Glutamatergic neuron (in vitro differentiated cells): ENCODE measurements at regions not wholly inside any gene's neighbourhood (a gene's known extent, or its start where the extent isn't known, plus 50 kb on each side); places are given as distances from the start of the nearest gene placed in this dataset.

Experiments used
- DNase-seq: peaks from one replicate; pipeline ENCODE4 v3.0.0; 2022
- H3K27ac Mint-ChIP-seq: one replicate; pipeline ENCODE4 v1.8.0; 2020; ENCODE audit warnings: mild to moderate bottlenecking, mixed read lengths, inconsistent platforms; ENCODE audit not compliant: unreplicated experiment
- H3K27me3 Mint-ChIP-seq: one replicate; pipeline ENCODE4 v1.8.0; 2020; ENCODE audit warnings: mild to moderate bottlenecking, moderate library complexity, mixed read lengths, inconsistent platforms; ENCODE audit not compliant: unreplicated experiment
- H3K36me3 Mint-ChIP-seq: one replicate; pipeline ENCODE4 v1.8.0; 2020; ENCODE audit warnings: mild to moderate bottlenecking, mixed read lengths, inconsistent platforms; ENCODE audit not compliant: unreplicated experiment
- H3K4me1 Mint-ChIP-seq: one replicate; pipeline ENCODE4 v1.8.0; 2020; ENCODE audit warnings: mild to moderate bottlenecking, low read depth, mixed read lengths, inconsistent platforms; ENCODE audit not compliant: unreplicated experiment
- H3K4me3 Mint-ChIP-seq: one replicate; pipeline ENCODE4 v1.8.0; 2020; ENCODE audit warnings: mild to moderate bottlenecking, mixed read lengths, inconsistent platforms; ENCODE audit not compliant: unreplicated experiment
- H3K9me3 Mint-ChIP-seq: one replicate; pipeline ENCODE4 v1.8.0; 2020; ENCODE audit warnings: mild to moderate bottlenecking, moderate library complexity, mixed read lengths, inconsistent platforms; ENCODE audit not compliant: unreplicated experiment
- TF ChIP-seq, protein P1 (sequence below): fragments of 200-600 bp; sonication (generic); IDR thresholded peaks from one replicate; pipeline ENCODE4 v1.5.0; 2021; ENCODE audit not compliant: partially characterized antibody, unreplicated experiment

DNA sequence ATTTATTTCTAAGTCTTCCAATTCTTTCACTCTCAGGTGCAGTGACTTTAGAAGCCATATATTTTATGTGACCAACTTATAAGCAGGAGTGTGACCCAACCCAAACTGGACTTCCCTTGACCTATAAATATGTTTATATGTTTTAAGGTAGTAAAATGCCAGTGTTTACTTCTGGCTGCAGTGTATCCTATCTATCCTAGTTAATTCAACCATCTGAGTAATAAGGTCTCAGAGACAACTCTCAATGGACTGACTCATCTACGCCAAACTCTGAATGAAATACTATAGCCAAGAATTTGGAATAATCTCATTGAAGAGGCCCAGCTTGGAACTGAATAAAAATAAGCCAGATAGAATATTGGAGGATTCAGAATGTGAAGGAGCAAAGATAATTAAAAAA, 544.5 kb upstream of the SORCS1 start:
- DNase-seq: no peak
- H3K36me3 Mint-ChIP-seq: no peaks in the 10 kb centered on the region
- H3K27ac Mint-ChIP-seq: no peak overlapping the region
- H3K4me1 Mint-ChIP-seq: peaks cover 4% of the 10 kb centered on the region
- no peaks in the 10 kb centered on the region for H3K9me3 Mint-ChIP-seq
- H3K4me3 Mint-ChIP-seq: no peak overlapping the region
- TF ChIP-seq, protein P1, sequence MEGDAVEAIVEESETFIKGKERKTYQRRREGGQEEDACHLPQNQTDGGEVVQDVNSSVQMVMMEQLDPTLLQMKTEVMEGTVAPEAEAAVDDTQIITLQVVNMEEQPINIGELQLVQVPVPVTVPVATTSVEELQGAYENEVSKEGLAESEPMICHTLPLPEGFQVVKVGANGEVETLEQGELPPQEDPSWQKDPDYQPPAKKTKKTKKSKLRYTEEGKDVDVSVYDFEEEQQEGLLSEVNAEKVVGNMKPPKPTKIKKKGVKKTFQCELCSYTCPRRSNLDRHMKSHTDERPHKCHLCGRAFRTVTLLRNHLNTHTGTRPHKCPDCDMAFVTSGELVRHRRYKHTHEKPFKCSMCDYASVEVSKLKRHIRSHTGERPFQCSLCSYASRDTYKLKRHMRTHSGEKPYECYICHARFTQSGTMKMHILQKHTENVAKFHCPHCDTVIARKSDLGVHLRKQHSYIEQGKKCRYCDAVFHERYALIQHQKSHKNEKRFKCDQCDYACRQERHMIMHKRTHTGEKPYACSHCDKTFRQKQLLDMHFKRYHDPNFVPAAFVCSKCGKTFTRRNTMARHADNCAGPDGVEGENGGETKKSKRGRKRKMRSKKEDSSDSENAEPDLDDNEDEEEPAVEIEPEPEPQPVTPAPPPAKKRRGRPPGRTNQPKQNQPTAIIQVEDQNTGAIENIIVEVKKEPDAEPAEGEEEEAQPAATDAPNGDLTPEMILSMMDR: no peak
- no peaks in the 10 kb centered on the region for H3K27me3 Mint-ChIP-seq

DNA sequence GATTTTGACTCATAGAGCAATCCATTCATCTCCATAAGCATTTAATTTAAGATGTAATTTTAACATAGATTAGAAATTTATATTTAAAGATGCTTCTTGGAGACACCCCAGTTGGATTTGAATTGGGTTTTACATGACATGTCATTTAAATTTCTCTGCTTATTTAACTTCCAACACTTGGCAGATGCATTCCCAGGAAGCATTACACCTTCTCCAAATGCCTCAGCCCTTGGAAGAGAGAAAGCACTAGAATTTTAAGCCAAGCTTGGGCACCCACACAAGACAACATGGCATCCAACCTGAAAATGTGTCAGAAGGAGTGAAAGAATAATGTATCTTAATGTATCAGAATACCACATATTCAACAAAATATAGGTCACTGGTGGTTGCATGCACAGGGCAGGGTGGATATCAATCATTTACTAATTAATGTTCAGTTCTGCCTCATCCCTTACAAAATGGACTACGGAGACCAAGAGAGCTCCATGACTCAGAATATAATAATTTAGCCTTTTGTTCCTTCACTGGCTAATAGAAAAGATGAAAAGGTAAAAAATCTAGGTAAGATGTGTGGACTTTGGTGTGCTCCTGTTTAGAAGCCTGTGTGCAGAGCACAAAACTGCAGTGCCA, 541.7 kb upstream of the SORCS1 start:
- no peaks in the 10 kb centered on the region for H3K36me3 Mint-ChIP-seq
- H3K4me3 Mint-ChIP-seq: no peak overlapping the region
- TF ChIP-seq, protein P1: no peak
- H3K4me1 Mint-ChIP-seq: peaks cover 3% of the 10 kb centered on the region
- no peaks in the 10 kb centered on the region for H3K9me3 Mint-ChIP-seq
- H3K27ac Mint-ChIP-seq: no peak overlapping the region
- H3K27me3 Mint-ChIP-seq: no peaks in the 10 kb centered on the region
- no peak for DNase-seq

DNA sequence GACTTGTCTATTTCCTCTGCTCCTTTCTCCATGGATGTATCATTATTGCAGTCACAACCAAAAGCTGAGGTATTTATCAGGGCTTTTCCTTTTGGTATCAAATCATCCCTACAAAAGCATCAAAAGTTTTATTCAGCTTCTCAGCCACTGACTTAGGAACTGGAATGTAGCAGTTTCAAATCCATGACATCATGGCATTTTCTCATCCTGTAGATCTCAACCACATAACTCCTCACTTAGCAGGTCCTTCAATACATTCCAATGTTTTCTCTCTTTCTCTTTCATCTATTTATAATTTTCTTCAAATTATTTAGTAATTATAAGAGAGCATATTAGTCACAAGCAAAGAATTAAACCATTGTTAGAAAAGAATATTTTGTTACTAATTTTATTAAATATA, 537.4 kb upstream of the SORCS1 start:
- Mint-ChIP-seq H3K36me3 (no peaks in the 10 kb centered on the region), H3K27ac (no peak overlapping the region), H3K4me3 (no peak overlapping the region)

DNA sequence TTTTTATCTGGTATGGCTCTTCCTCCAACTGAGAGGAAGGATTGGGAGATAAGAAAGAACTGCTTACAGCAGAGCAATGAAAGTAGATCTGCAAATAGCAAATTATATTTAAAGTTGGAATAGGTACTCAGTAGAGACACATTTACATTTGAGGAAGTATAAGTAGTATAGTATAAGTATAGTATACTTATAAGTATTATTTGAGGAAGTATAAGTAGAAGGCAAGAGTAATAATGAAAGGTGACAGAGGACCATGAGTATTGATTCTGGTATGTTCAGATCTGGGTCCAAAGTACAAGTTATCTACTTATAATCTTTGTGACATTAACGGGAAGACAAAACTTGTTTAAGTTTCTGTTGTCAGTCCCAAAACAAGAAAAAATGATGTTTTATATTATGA, 527.6 kb upstream of the SORCS1 start:
- H3K36me3 Mint-ChIP-seq: no peaks in the 10 kb centered on the region
- DNase-seq: no peak
- no peak overlapping the region for H3K27ac Mint-ChIP-seq
- H3K4me1 Mint-ChIP-seq: peaks cover 2% of the 10 kb centered on the region
- no peak overlapping the region for H3K4me3 Mint-ChIP-seq
- no peaks in the 10 kb centered on the region for H3K9me3 Mint-ChIP-seq
- H3K27me3 Mint-ChIP-seq: no peaks in the 10 kb centered on the region
- TF ChIP-seq, protein P1: no peak

More for the DNA sequence above, 537.4 kb upstream of the SORCS1 start:
- TF ChIP-seq, protein P1: no peak
- Mint-ChIP-seq H3K27me3 (no peaks in the 10 kb centered on the region), H3K4me1 (no peaks in the 10 kb centered on the region), H3K9me3 (no peaks in the 10 kb centered on the region)
- DNase-seq: no peak

DNA sequence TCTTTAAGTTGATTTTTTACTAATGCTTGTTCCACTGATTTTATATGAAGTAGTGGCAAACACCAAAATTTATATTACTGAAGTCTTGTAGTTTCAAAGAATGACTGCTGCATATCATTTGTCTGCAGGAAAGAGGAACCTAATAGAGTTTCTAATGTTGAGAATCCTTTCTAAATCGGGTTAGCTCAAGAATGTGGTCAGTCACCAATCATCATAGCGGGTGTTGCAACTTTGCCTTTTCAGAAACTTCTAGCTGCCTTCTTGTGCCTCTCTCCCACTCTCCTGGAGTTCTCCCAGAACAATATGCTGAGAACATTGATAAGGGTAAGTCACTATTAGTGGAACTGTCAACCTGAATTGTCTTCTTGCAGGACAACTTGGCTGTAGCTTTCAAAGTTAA, 524.8 kb upstream of the SORCS1 start:
- no peaks in the 10 kb centered on the region for H3K27me3 Mint-ChIP-seq
- H3K9me3 Mint-ChIP-seq: no peaks in the 10 kb centered on the region
- H3K36me3 Mint-ChIP-seq: no peaks in the 10 kb centered on the region
- no peak overlapping the region for H3K27ac Mint-ChIP-seq
- H3K4me3 Mint-ChIP-seq: no peak overlapping the region
- TF ChIP-seq, protein P1: no peak
- no peak for DNase-seq
- peaks cover 8% of the 10 kb centered on the region for H3K4me1 Mint-ChIP-seq
